GM12864 (cell line): ENCODE measurements at regions not wholly inside any gene's neighbourhood (a gene's known extent, or its start where the extent isn't known, plus 50 kb on each side); places are given as distances from the start of the nearest gene placed in this dataset.

ENCODE experiments used
- DNase-seq: peaks from one replicate; pipeline ENCODE4 v3.0.0-alpha.2; 2011; ENCODE audit warnings: low read depth
- H3K4me3 ChIP-seq: 2 replicates; pipeline ENCODE4 v1.5.1; 2011; ENCODE audit warnings: mild to moderate bottlenecking, low read depth, low read length, control low read depth
- TF ChIP-seq, protein P1 (sequence below): IDR thresholded peaks from 2 replicates; pipeline ENCODE4 v1.5.1; 2011; ENCODE audit warnings: low read depth, mild to moderate bottlenecking, moderate library complexity, low read length, control low read depth, inconsistent platforms; ENCODE audit errors: missing control alignments

DNA sequence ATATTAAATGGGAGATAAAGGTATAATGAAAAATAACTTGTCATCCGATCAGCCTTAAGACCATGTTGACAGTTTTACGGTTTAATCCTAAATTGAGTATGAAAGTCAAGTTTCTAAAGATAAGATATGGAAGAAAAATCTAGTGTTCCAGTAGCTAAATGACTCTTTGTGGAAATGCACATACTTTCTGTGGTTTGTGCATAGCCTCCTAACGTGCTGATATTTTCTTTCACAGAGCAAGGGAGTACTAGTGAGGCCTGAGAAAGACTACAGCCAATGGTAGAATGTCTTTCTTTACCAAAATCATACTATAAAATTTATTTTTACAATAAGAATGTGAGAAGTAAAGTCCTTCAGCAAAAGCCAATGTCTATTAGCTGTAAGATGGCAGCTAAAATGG lies 430.6 kb upstream of the RGMA start:
- TF ChIP-seq, protein P1, sequence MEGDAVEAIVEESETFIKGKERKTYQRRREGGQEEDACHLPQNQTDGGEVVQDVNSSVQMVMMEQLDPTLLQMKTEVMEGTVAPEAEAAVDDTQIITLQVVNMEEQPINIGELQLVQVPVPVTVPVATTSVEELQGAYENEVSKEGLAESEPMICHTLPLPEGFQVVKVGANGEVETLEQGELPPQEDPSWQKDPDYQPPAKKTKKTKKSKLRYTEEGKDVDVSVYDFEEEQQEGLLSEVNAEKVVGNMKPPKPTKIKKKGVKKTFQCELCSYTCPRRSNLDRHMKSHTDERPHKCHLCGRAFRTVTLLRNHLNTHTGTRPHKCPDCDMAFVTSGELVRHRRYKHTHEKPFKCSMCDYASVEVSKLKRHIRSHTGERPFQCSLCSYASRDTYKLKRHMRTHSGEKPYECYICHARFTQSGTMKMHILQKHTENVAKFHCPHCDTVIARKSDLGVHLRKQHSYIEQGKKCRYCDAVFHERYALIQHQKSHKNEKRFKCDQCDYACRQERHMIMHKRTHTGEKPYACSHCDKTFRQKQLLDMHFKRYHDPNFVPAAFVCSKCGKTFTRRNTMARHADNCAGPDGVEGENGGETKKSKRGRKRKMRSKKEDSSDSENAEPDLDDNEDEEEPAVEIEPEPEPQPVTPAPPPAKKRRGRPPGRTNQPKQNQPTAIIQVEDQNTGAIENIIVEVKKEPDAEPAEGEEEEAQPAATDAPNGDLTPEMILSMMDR: no peak
- no peak for DNase-seq
- no peak overlapping the region for H3K4me3 ChIP-seq

GRCh38 chr15:93517176-93517575 lies 428.2 kb upstream of the RGMA start:
- TF ChIP-seq, protein P1: no peak
- no peak for DNase-seq
- H3K4me3 ChIP-seq: no peak overlapping the region

DNA sequence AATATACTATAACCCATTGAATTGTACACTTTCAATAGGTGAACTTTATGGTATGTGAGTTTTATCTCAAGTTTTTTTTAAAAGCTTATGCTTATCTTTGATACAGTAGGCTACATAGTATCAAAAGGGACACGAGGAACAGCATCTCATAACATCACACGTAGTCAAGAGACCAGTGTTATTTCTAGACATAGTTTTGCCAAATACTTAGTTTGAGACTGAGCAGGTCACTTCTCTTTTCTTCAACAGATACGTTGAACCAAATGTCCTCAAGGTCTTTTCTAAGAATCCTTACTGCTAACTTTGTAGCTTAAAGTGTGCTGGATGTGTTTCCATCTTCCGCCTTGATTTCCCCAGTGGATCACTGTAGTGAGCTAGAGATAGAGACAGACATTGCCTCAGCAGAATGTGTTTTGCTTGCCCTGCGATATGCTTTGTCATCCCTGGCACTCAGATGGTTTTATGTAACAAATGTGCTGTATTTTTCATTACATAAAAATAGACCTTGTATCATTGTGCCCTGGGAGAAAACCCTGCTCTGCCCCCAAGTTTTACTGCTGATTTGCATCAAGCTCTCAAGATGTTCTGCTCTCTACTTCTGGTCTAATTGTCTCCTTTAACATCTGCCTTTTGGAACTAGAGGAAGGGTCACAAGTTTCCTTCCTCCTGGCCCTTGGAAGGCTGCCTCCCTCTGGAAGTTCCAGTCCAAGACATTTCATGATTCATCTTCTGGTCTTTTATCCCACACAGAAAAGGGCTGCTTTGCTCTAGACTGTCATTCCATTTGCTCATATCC lies 426.4 kb upstream of the RGMA start:
- H3K4me3 ChIP-seq: no peak overlapping the region
- TF ChIP-seq, protein P1: no peak
- no peak for DNase-seq

DNA sequence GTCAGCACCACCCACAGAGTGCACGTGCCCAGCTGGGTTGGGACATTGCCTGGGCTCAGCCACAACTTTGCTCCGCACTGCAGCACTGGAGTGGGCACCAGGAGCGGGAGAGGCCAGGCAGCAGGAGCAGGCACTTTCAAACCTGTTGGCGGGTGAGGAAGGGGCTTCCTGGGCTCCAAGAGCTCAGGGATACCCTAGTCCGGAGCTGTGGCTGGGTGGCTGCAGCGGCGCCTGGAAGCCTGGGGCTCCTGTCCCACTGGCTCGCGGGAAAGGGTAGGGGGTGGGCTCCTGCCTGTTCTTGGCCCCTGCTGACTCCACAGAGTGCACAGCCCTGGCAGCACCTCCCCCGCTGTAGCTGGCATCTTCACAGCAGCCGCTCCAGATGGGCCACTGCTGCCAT lies 417.6 kb upstream of the RGMA start:
- TF ChIP-seq, protein P1: no peak
- no peak for DNase-seq

GRCh38 chr15:93505506-93505905 lies 416.5 kb upstream of the RGMA start:
- no peak overlapping the region for H3K4me3 ChIP-seq
- DNase-seq: no peak
- TF ChIP-seq, protein P1: no peak

More for the DNA sequence above, 417.6 kb upstream of the RGMA start:
- no peak overlapping the region for H3K4me3 ChIP-seq

DNA sequence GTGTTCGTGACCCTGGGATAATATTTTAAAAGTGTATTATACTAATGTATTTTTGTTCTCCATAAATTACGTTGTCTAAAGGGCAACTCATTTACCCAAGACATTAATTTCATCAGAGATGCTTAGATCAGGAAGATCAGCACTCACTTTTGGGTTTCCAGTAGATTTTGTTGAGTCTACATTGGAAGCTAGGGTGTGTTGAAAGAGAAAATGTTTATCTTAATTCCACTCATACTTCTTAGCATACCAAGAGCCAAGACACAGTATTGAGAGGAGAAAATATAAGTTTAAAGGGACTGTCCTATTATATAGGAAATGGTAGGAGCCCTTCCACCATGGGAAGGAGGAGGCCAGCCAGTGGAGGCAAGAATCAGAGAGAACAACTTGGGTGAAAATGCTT lies 412.9 kb upstream of the RGMA start:
- H3K4me3 ChIP-seq: no peak overlapping the region
- no peak for DNase-seq
- TF ChIP-seq, protein P1: no peak

DNA sequence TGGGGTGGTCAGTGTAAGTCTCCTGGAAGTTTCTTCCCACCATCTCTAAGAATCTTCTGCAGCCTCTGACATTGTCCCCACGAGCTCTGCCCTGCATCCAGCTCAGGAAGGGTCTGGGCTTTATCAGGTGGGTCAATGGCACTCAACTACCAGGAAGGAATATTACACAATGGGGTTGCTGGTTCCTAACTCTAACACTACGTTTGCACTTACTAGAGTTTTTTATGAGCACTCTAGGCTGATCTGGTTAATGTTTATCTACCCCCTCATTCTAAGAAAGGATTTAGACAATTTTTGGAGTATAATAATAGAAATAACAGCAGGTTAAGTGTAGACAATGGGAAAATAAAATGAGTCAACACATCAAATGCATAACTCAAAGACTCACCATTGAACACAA lies 411.1 kb upstream of the RGMA start:
- no peak overlapping the region for H3K4me3 ChIP-seq
- no peak for DNase-seq
- TF ChIP-seq, protein P1: no peak
